ENCODE measurements at regions not wholly inside any gene's neighbourhood (a gene's known extent, or its start where the extent isn't known, plus 50 kb on each side); places are given as distances from the start of the nearest gene placed in this dataset.

DNA sequence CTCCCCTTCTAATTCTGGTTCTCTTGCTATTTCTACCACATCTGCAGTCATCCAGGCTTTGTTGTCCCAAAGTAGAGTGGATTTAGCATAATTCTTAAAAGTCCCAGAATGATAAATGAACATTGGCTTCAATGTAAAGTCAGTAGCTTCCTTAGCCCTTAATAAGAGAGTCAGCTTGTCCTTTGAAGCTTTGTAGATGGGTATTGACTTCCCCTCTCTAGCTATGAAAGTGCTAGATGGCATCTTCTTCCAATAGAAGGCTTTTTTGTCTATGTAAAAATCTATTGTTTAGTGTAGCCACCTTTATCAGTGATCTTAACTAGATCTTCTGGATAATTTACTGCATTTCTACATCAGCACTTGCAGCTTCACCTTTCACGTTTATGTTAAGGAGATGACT, 181.4 kb upstream of the B3GALT2 start:
- Histone ChIP-seq H3K36me3 (no peaks in the 10 kb centered on the region), H3K27ac (no peak overlapping the region), H3K4me1 (no peaks in the 10 kb centered on the region), H3K4me3 (no peak overlapping the region), H3K9me3 (no peaks in the 10 kb centered on the region), H3K27me3 (no peaks in the 10 kb centered on the region)
- no peak for TF ChIP-seq EP300 (IDR thresholded peaks at IDR 0.05)
- no peak for TF ChIP-seq POLR2A (IDR thresholded peaks at IDR 0.05)
- no peak for TF ChIP-seq POLR2AphosphoS5 (IDR thresholded peaks at IDR 0.05)
- TF ChIP-seq, protein P1, sequence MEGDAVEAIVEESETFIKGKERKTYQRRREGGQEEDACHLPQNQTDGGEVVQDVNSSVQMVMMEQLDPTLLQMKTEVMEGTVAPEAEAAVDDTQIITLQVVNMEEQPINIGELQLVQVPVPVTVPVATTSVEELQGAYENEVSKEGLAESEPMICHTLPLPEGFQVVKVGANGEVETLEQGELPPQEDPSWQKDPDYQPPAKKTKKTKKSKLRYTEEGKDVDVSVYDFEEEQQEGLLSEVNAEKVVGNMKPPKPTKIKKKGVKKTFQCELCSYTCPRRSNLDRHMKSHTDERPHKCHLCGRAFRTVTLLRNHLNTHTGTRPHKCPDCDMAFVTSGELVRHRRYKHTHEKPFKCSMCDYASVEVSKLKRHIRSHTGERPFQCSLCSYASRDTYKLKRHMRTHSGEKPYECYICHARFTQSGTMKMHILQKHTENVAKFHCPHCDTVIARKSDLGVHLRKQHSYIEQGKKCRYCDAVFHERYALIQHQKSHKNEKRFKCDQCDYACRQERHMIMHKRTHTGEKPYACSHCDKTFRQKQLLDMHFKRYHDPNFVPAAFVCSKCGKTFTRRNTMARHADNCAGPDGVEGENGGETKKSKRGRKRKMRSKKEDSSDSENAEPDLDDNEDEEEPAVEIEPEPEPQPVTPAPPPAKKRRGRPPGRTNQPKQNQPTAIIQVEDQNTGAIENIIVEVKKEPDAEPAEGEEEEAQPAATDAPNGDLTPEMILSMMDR (IDR thresholded peaks at IDR 0.05) = no peak
- no peak for DNase-seq (ENCODE audit: low spot score in 2 of 2)
- WGBS = 33% methylated on average over 1 of the region's 1 CpG

DNA sequence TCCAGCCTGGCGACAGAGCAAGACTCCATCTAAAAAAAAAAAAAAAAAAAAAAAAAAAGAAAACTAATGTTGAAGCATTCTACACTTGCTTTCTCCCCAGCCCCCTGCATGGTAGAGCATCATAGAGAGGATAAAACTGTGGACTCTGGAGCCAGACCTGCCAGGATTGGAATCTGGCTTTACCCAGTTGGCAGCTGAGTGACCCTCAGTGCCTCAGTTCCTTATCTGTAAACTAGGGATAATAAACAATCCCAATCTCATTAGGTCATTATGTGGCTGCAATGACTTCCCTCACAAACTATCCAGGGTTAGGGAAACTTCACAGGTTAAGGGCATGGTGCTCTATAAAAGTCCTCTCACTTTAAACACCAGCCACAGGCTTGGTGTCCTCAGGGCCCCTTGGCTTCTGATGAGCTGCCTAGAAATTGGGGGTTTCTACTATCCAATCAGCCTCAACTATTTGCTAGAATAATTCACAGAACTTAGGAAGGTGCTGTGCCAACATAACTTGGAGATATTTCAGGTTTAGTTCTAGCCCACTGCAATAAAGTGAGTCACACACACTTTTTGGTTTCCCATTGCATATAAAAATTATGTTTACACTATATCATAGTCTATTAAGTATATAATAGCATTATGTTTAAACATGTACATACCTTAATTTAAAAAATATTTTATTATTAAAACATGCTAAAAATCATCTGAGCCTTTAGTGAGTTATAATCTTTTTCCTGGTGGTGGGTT, 180.5 kb upstream of the B3GALT2 start:
- TF ChIP-seq POLR2A (IDR thresholded peaks at IDR 0.05) (no peak), EP300 (IDR thresholded peaks at IDR 0.05) (no peak), POLR2AphosphoS5 (IDR thresholded peaks at IDR 0.05) (no peak)
- TF ChIP-seq, protein P1 (IDR thresholded peaks at IDR 0.05) = no peak
- Histone ChIP-seq H3K4me1 (no peaks in the 10 kb centered on the region), H3K4me3 (no peak overlapping the region), H3K36me3 (no peaks in the 10 kb centered on the region), H3K27me3 (no peaks in the 10 kb centered on the region), H3K27ac (no peak overlapping the region), H3K9me3 (no peaks in the 10 kb centered on the region)
- 92% methylated on average over 1 of the region's 1 CpG for WGBS
- no peak for DNase-seq (ENCODE audit: low spot score in 2 of 2)

DNA sequence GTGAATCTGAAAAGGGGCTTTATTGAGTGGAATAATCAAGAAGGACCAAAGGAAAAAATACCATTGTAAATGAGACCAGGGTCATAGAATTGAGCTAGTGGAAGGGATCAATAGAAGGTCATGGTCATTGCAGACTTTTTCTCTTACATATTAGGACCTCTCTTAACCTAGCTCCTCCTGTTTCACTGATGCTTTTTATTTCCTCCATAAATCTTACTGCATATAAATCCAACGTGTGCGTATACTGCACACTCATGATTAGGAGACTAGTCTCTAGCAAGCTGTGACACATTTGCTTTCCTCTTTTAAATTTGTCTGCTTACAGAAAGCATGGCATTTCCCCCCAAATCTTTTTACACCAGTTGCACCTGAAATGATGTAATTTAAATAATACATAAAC, 179.6 kb upstream of the B3GALT2 start:
- H3K36me3 ChIP-seq = no peaks in the 10 kb centered on the region
- no peak overlapping the region for H3K4me3 ChIP-seq
- no peaks in the 10 kb centered on the region for H3K4me1 ChIP-seq
- no peak overlapping the region for H3K27ac ChIP-seq
- no peaks in the 10 kb centered on the region for H3K27me3 ChIP-seq
- 66% methylated on average over 2 of the region's 2 CpGs for WGBS
- TF ChIP-seq, protein P1 (IDR thresholded peaks at IDR 0.05) = no peak
- TF ChIP-seq EP300 (IDR thresholded peaks at IDR 0.05) (no peak), POLR2AphosphoS5 (IDR thresholded peaks at IDR 0.05) (no peak), POLR2A (IDR thresholded peaks at IDR 0.05) (no peak)
- H3K9me3 ChIP-seq = no peaks in the 10 kb centered on the region
- DNase-seq (ENCODE audit: low spot score in 2 of 2) = no peak

DNA sequence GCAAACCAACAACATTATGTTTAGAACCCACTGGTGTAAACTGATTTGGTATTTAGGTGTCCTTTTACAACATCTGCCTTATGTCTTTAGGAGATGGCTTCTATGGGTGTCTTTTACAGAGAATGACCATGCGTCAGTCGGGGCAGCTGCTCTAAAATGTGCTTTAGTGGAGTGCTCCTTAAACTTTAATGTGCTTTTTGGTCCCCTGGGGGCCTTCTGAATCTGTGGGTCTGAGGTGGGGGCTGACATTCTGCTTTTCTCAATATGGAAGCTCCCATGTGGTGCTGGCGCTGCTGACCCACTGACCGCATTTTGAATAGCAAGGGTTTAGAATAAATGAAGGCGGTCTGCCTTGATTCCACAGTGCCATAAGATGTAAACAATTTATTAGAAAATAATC, 173.2 kb upstream of the B3GALT2 start:
- DNase-seq (ENCODE audit: low spot score in 2 of 2) = no peak
- WGBS = 92% methylated on average over 5 of the region's 5 CpGs
- Histone ChIP-seq H3K36me3 (no peaks in the 10 kb centered on the region), H3K4me1 (no peaks in the 10 kb centered on the region), H3K27me3 (no peaks in the 10 kb centered on the region), H3K4me3 (no peak overlapping the region), H3K9me3 (no peaks in the 10 kb centered on the region), H3K27ac (no peak overlapping the region)
- TF ChIP-seq, protein P1 (IDR thresholded peaks at IDR 0.05) = no peak
- TF ChIP-seq POLR2A (IDR thresholded peaks at IDR 0.05) (no peak), POLR2AphosphoS5 (IDR thresholded peaks at IDR 0.05) (no peak), EP300 (IDR thresholded peaks at IDR 0.05) (no peak)

DNA sequence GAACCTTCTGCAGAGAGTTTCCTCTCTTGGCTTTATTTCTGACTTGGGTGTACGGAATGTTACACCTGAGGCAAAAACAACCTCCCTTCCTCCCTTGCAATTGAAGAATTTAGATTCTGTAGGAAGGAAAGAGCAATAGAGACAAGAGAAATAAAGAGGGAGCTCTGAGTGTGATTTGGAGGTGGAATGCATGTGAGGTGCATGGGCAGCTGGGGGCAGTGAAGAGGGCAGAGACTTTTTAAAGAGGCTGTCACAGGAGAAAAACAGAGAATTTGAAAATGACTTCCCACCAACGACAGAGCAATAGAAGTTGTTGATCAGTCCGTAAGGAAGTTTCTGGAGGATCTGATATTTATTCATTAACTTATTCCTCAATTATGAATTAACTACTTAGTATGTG, 172.0 kb upstream of the B3GALT2 start:
- H3K27me3 ChIP-seq = no peaks in the 10 kb centered on the region
- DNase-seq (ENCODE audit: low spot score in 2 of 2) = no peak
- H3K9me3 ChIP-seq = no peaks in the 10 kb centered on the region
- no peak overlapping the region for H3K4me3 ChIP-seq
- WGBS = 81% methylated on average over 3 of the region's 3 CpGs
- H3K36me3 ChIP-seq = no peaks in the 10 kb centered on the region
- H3K4me1 ChIP-seq = no peaks in the 10 kb centered on the region
- H3K27ac ChIP-seq = no peak overlapping the region
- no peak for TF ChIP-seq EP300 (IDR thresholded peaks at IDR 0.05)
- TF ChIP-seq POLR2AphosphoS5 (IDR thresholded peaks at IDR 0.05) = no peak
- TF ChIP-seq, protein P1 (IDR thresholded peaks at IDR 0.05) = no peak
- no peak for TF ChIP-seq POLR2A (IDR thresholded peaks at IDR 0.05)
